ENCODE measurements at regions not wholly inside any gene's neighbourhood (a gene's known extent, or its start where the extent isn't known, plus 50 kb on each side); places are given as distances from the start of the nearest gene placed in this dataset.

- TF ChIP-seq YY1 (IDR thresholded peaks at IDR 0.05; ENCODE audit: low read depth), result no peak
- no peak for TF ChIP-seq EP300 (IDR thresholded peaks at IDR 0.05; ENCODE audit: borderline replicate concordance)
- TF ChIP-seq, protein P1, sequence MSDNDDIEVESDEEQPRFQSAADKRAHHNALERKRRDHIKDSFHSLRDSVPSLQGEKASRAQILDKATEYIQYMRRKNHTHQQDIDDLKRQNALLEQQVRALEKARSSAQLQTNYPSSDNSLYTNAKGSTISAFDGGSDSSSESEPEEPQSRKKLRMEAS (IDR thresholded peaks at IDR 0.05), result no peak
- no peak for TF ChIP-seq CREB1 (IDR thresholded peaks at IDR 0.05; ENCODE audit: low read depth)
These were observed 246.1 kb downstream of the HS3ST3B1 start for GRCh38 chr17:14547016-14547415.

Data from Ishikawa (cell line).